ENCODE measurements at regions not wholly inside any gene's neighbourhood (a gene's known extent, or its start where the extent isn't known, plus 50 kb on each side); places are given as distances from the start of the nearest gene placed in this dataset.

DNA sequence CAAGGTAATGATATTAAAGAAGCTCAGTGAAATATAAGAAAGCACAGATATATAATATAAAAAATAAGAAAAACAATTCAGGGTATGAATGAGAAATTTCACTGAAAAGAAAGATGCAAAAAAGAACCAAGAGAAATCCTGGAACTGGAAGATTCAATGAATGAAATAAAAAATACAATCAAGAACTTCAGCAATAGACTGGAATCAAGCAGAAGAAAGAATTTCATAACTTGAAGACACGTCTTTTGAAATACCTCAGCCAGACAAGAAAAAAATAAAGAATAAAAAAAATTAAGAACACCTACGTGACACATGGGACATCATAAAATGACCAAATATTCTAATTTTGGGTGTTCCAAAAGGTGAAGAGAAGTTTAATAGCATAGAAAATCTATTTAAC, 104.6 kb upstream of the NEO1 start:
- TF ChIP-seq, protein P1, sequence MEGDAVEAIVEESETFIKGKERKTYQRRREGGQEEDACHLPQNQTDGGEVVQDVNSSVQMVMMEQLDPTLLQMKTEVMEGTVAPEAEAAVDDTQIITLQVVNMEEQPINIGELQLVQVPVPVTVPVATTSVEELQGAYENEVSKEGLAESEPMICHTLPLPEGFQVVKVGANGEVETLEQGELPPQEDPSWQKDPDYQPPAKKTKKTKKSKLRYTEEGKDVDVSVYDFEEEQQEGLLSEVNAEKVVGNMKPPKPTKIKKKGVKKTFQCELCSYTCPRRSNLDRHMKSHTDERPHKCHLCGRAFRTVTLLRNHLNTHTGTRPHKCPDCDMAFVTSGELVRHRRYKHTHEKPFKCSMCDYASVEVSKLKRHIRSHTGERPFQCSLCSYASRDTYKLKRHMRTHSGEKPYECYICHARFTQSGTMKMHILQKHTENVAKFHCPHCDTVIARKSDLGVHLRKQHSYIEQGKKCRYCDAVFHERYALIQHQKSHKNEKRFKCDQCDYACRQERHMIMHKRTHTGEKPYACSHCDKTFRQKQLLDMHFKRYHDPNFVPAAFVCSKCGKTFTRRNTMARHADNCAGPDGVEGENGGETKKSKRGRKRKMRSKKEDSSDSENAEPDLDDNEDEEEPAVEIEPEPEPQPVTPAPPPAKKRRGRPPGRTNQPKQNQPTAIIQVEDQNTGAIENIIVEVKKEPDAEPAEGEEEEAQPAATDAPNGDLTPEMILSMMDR (conservative IDR thresholded peaks at IDR 0.05; ENCODE audit: low read length) = no peak
- no peak for TF ChIP-seq EZH2phosphoT487 (IDR thresholded peaks at IDR 0.05; ENCODE audit: borderline replicate concordance)

Data from Loucy (cell line).